ENCODE measurements at regions not wholly inside any gene's neighbourhood (a gene's known extent, or its start where the extent isn't known, plus 50 kb on each side); places are given as distances from the start of the nearest gene placed in this dataset.

GRCh38 chr3:139098391-139098790 is 53.7 kb upstream of the PRR23C start:
- Histone ChIP-seq H3K4me3 (ENCODE audit: insufficient read depth, low read depth, low read length) (no peak overlapping the region), H3K4me1 (ENCODE audit: control insufficient read depth, insufficient read depth, low read length) (no peaks in the 10 kb centered on the region), H2AFZ (replicated peaks; ENCODE audit: low read length, poor library complexity) (no peak overlapping the region), H3K79me1 (ENCODE audit: low read depth in 1 of 2, low read length in 2 of 2) (no peaks in the 10 kb centered on the region), H4K20me1 (ENCODE audit: insufficient read depth, low read length) (no peaks in the 10 kb centered on the region), H3K18ac (ENCODE audit: low read depth, low read length) (no peak overlapping the region), H3K9ac (ENCODE audit: low read depth, low read length) (no peak overlapping the region), H2AK9ac (replicated peaks; ENCODE audit: low read depth, low read length, poor library complexity) (no peak overlapping the region), H2BK5ac (ENCODE audit: low read depth, low read length, poor library complexity, severe bottlenecking) (no peak overlapping the region), H3K23ac (ENCODE audit: low read depth, low read length) (no peak overlapping the region), H3K4me2 (ENCODE audit: low read depth, low read length) (no peak overlapping the region), H2AK5ac (ENCODE audit: low read depth, low read length) (no peak overlapping the region), H4K8ac (ENCODE audit: low read depth in 2 of 2, low read length in 2 of 2) (no peak overlapping the region), H3K4ac (ENCODE audit: low read depth, low read length) (no peak overlapping the region), H4K91ac (ENCODE audit: insufficient read depth, low read depth, low read length) (no peak overlapping the region), H4K5ac (ENCODE audit: low read depth, low read length) (no peak overlapping the region), H3K9me3 (ENCODE audit: control insufficient read depth, insufficient read depth, low read length) (no peaks in the 10 kb centered on the region), H3K27me3 (ENCODE audit: control insufficient read depth, insufficient read depth, low read length) (peaks cover 3% of the 10 kb centered on the region), H3K56ac (ENCODE audit: extremely low read depth, insufficient read depth, low read length) (no peak overlapping the region), H3K36me3 (ENCODE audit: control insufficient read depth, insufficient read depth, low read length) (no peaks in the 10 kb centered on the region), H3K27ac (ENCODE audit: insufficient read depth, low read length) (no peak overlapping the region), H3K14ac (replicated peaks; ENCODE audit: low read depth, low read length) (no peak overlapping the region), H3K9me1 (ENCODE audit: insufficient read depth, low read length) (no peaks in the 10 kb centered on the region), H2BK120ac (ENCODE audit: low read depth, low read length) (no peak overlapping the region), H2BK20ac (ENCODE audit: low read depth, low read length) (no peak overlapping the region), H2BK15ac (ENCODE audit: low read depth, low read length) (no peak overlapping the region)
- POLR2A ChIA-PET (ENCODE audit: unreplicated experiment), result no interaction called here
- dilution Hi-C loops (cut with HindIII; ENCODE audit: low sequenced_read_pairs, unreplicated experiment), result no loop called here
- DNase-seq, result no peak
- no TSS peak for BruUV-seq (replicated peaks)
- no CpG with 5 or more reads among the region's 1 CpG for WGBS, 2 experiments (ENCODE audit: extremely low coverage in 2 of 2, insufficient read length in 1 of 2)
- intact Hi-C loops (cut with micrococcal nuclease), result no loop called here
- in situ Hi-C loops (cut with MboI; ENCODE audit: low sequenced_read_pairs), result no loop called here
- CTCF ChIA-PET, result interaction anchor here (1.3 kb wide), 1 partner anchor 231 kb away, joined by 4 read pairs; no protein-coding TSS in a partner anchor
- no peak for ATAC-seq (ENCODE audit: low read depth)
- TF ChIP-seq CHD1 (IDR thresholded peaks at IDR 0.05; ENCODE audit: low read depth, low read length) (no peak), MAZ (IDR thresholded peaks at IDR 0.05; ENCODE audit: borderline replicate concordance, low read depth, low read length) (no peak), RFX5 (IDR thresholded peaks at IDR 0.05; ENCODE audit: low read depth, low read length) (no peak), CEBPB (IDR thresholded peaks at IDR 0.05; ENCODE audit: low read depth, low read length) (no peak), ELK1 (IDR thresholded peaks at IDR 0.05; ENCODE audit: borderline replicate concordance, low read depth, low read length) (no peak), RAD21 (IDR thresholded peaks at IDR 0.05; ENCODE audit: low read length) (no peak), MAFK (IDR thresholded peaks at IDR 0.05; ENCODE audit: low read depth, low read length) (no peak), SMC3 (IDR thresholded peaks at IDR 0.05; ENCODE audit: low read depth, low read length) (no peak), MXI1 (IDR thresholded peaks at IDR 0.05; ENCODE audit: borderline replicate concordance, low read depth, low read length) (no peak), NFE2L2 (IDR thresholded peaks at IDR 0.05; ENCODE audit: low read depth, low read length) (no peak), BHLHE40 (IDR thresholded peaks at IDR 0.05; ENCODE audit: low read depth, low read length) (no peak)

Data from IMR-90 (cell line).